ENCODE measurements at regions not wholly inside any gene's neighbourhood (a gene's known extent, or its start where the extent isn't known, plus 50 kb on each side); places are given as distances from the start of the nearest gene placed in this dataset.
"Not testable (repeated sequence)": the region's sequence is repeated elsewhere in the genome, so short reads cannot be mapped to it uniquely, and the experiment has no call there.

DNA sequence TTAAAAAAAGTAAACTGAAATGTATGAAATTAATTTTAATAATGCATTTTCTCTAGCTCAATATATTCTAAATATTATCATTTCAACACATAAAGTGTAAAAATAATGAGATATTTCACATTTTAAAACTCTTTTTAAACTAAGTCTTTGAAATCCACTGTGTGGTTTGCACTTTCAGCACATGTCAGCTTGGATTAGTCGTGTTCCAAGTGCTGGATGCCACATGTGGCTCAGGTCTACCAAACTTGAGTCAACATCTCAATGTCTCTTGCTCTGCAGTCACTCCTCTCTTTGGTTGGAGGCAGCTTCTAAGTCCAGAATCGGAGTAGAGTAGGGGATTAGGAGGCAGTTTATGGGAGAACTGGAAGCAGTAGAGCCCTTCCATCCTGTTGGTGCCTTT, 173.7 kb upstream of the ANKRD55 start:
- H3K4me1 Mint-ChIP-seq (ENCODE audit: insufficient read depth, unreplicated experiment), result peaks cover 9% of the 10 kb centered on the region
- H3K36me3 Mint-ChIP-seq (ENCODE audit: insufficient read depth, unreplicated experiment), result no peaks in the 10 kb centered on the region
- ChIA-PET CTCF (no interaction called here), POLR2A (no interaction called here)
- intact Hi-C loops (cut with micrococcal nuclease), result no loop called here
- no peak for TF ChIP-seq CTCF (IDR thresholded peaks at IDR 0.05; ENCODE audit: unreplicated experiment)
- H3K9me3 Mint-ChIP-seq (ENCODE audit: unreplicated experiment), result no peaks in the 10 kb centered on the region
- no peaks in the 10 kb centered on the region for H3K27me3 Mint-ChIP-seq (ENCODE audit: insufficient read depth, unreplicated experiment)
- no peak for DNase-seq (ENCODE audit: unreplicated experiment)
- no peak overlapping the region for H3K4me3 Mint-ChIP-seq (ENCODE audit: unreplicated experiment)
- no TSS peak for BruUV-seq (replicated peaks)
- H3K27ac Mint-ChIP-seq (ENCODE audit: low read depth, unreplicated experiment), result no peak overlapping the region

DNA sequence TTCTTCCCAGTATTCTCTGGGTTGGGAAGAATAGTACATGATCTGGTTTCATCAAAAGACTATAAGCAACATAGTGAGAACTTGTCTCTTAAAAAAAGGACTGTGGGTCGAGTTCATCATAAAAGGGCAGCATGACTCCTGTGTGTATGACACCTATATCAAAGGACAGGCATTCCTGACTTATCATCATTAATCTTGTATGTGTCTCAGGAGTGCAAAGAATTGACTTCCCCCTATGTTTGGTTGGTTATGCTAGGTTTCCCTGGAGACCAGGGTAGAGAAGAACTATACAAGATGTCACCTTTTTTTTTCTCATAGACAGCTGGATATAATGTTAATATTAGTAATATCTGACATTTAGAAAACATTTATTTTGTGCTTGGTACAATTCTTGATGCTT, 173.1 kb upstream of the ANKRD55 start:
- H3K27me3 Mint-ChIP-seq (ENCODE audit: insufficient read depth, unreplicated experiment), result no peaks in the 10 kb centered on the region
- POLR2A ChIA-PET, result no interaction called here
- BruUV-seq (replicated peaks), result no TSS peak
- no peak overlapping the region for H3K4me3 Mint-ChIP-seq (ENCODE audit: unreplicated experiment)
- H3K27ac Mint-ChIP-seq (ENCODE audit: low read depth, unreplicated experiment), result no peak overlapping the region
- H3K9me3 Mint-ChIP-seq (ENCODE audit: unreplicated experiment), result no peaks in the 10 kb centered on the region
- CTCF ChIA-PET, result no interaction called here
- intact Hi-C loops (cut with micrococcal nuclease), result no loop called here
- no peaks in the 10 kb centered on the region for H3K36me3 Mint-ChIP-seq (ENCODE audit: insufficient read depth, unreplicated experiment)
- no peak for DNase-seq (ENCODE audit: unreplicated experiment)
- H3K4me1 Mint-ChIP-seq (ENCODE audit: insufficient read depth, unreplicated experiment), result peaks cover 8% of the 10 kb centered on the region
- no peak for TF ChIP-seq CTCF (IDR thresholded peaks at IDR 0.05; ENCODE audit: unreplicated experiment)

DNA sequence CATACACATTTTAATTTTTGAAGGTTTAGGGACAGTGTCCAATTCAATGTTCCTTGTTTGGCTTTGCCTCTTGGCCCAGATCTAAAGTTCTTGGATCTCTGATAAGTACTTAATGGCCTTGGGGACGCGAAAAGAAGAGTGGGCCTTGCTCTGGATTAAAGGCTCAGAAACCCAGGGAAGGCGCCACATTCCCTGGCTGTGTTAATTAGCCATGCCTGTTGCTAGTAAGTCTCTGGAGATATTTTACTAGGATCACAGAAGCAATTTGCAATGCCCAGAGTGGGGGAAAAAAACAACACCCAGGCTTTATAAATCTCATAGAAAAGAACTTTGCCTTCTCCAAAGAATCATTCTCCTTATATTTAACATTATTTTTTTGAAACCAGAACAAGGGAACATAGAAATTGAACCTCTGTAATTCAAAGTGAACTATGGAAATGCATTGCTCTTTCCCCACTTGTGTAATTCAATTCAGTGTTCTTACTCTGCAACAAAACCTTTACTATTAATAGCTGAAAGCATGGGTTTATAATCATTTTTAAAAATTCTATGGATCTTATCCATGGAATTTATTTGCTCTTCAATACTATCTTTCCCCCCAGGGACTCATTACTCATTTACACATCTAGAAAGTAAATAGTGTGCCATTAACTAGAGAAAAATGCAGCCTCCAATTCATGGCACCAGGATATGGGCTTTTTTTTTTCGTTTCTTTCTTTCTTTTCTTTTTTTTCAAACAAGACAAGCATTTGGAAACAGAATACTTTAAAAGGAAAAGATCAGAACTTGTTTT, 172.2 kb upstream of the ANKRD55 start:
- ChIA-PET POLR2A (interaction anchor here (0.7 kb wide), 1 partner anchor 21 kb away, joined by 3 read pairs; no protein-coding TSS in a partner anchor), CTCF (no interaction called here)
- Mint-ChIP-seq H3K36me3 (ENCODE audit: insufficient read depth, unreplicated experiment) (no peaks in the 10 kb centered on the region), H3K4me3 (ENCODE audit: unreplicated experiment) (no peak overlapping the region), H3K27me3 (ENCODE audit: insufficient read depth, unreplicated experiment) (no peaks in the 10 kb centered on the region), H3K9me3 (ENCODE audit: unreplicated experiment) (no peaks in the 10 kb centered on the region), H3K27ac (ENCODE audit: low read depth, unreplicated experiment) (no peak overlapping the region), H3K4me1 (ENCODE audit: insufficient read depth, unreplicated experiment) (peaks cover 8% of the 10 kb centered on the region)
- no TSS peak for BruUV-seq (replicated peaks)
- TF ChIP-seq CTCF (IDR thresholded peaks at IDR 0.05; ENCODE audit: unreplicated experiment), result no peak
- DNase-seq (ENCODE audit: unreplicated experiment), result no peak
- intact Hi-C loops (cut with micrococcal nuclease), result no loop called here

GRCh38 chr5:56402266-56403220, 169.4 kb upstream of the ANKRD55 start:
- Mint-ChIP-seq H3K27ac (ENCODE audit: low read depth, unreplicated experiment) (no peak overlapping the region), H3K9me3 (ENCODE audit: unreplicated experiment) (no peaks in the 10 kb centered on the region), H3K4me1 (ENCODE audit: insufficient read depth, unreplicated experiment) (no peaks in the 10 kb centered on the region), H3K27me3 (ENCODE audit: insufficient read depth, unreplicated experiment) (no peaks in the 10 kb centered on the region), H3K4me3 (ENCODE audit: unreplicated experiment) (no peak overlapping the region), H3K36me3 (ENCODE audit: insufficient read depth, unreplicated experiment) (no peaks in the 10 kb centered on the region)
- BruUV-seq (replicated peaks), result no TSS peak
- CTCF ChIA-PET, result interaction anchor here (1.2 kb wide), 1 partner anchor 79 kb away, joined by 3 read pairs; no protein-coding TSS in a partner anchor
- no peak for DNase-seq (ENCODE audit: unreplicated experiment)
- intact Hi-C loops (cut with micrococcal nuclease), result no loop called here
- TF ChIP-seq CTCF (IDR thresholded peaks at IDR 0.05; ENCODE audit: unreplicated experiment), result no peak
- POLR2A ChIA-PET, result interaction anchor here (0.5 kb wide), 1 partner anchor 72 kb away, joined by 3 read pairs; no protein-coding TSS in a partner anchor

DNA sequence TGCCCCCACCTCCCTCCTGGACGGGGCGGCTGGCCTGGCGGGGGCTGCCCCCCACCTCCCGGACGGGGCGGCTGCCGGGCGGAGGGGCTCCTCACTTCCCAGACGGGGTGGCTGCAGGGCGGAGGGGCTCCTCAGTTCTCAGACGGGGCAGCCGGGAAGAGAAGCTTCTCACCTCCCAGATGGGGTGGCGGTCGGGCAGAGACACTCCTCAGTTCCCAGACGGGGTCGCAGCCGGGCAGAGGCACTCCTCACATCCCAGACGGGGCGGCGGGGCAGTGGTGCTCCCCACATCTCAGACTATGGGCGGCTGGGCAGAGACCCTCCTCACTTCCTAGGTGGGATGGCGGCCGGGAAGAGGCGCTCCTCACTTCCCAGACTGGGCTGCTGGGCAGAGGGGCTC, 164.7 kb upstream of the ANKRD55 start:
- H3K9me3 Mint-ChIP-seq (ENCODE audit: unreplicated experiment); CTCF ChIA-PET; H3K4me3 Mint-ChIP-seq (ENCODE audit: unreplicated experiment); H3K27ac Mint-ChIP-seq (ENCODE audit: low read depth, unreplicated experiment); intact Hi-C loops (cut with micrococcal nuclease); BruUV-seq (replicated peaks); H3K4me1 Mint-ChIP-seq (ENCODE audit: insufficient read depth, unreplicated experiment); POLR2A ChIA-PET; DNase-seq (ENCODE audit: unreplicated experiment); H3K27me3 Mint-ChIP-seq (ENCODE audit: insufficient read depth, unreplicated experiment); H3K36me3 Mint-ChIP-seq (ENCODE audit: insufficient read depth, unreplicated experiment): not testable (repeated sequence)

Measured in MCF 10A (cell line).